ENCODE measurements at regions not wholly inside any gene's neighbourhood (a gene's known extent, or its start where the extent isn't known, plus 50 kb on each side); places are given as distances from the start of the nearest gene placed in this dataset.

DNA sequence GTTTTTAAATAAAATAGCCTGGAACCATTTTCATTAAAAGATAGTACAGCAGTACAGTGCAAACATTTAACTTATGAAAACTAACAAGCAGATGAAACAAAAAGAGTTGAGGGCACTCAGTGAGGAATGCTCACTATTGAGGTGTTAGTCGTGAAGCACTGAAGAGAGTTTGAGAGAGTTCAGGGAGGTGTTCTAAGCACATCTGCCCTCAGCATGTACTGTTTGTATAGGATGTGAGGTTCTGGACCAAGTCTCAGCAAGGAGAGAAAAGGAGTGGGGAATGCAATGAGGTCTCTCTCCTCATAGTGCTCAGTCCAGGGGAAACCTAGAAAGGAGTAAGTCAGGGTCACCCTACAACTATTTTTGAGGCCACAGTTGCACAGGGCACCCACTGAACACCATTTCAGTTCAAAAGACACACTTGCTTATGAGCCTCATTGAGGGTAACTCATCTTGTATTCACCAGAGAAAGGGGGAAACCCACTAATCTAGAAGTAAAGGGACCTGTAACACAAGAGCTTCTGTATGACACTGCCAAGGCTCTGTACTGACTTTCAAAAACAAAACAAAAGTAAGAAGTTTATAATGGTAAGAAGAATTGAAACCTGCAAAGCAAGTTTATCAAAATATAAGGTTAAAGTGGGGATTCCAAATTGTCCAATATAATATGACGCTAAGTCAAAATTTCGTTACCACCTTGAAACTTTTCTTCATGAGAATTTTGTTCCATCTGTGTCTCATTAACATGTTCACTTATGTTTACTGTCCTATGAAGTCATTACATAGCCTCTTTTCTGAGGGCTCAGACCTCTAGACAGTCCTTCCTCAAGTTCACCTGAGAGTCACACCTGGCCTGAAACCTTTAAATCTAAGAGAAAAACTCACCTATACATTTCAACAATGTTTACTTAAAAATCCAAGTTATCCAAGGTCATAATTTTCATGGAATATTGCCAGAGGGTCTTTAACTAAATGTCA, 275.3 kb downstream of the ETS1 start:
- Histone ChIP-seq H3K4me3 (no peak overlapping the region), H3K36me3 (no peaks in the 10 kb centered on the region), H3K27ac (no peak overlapping the region), H3K27me3 (no peaks in the 10 kb centered on the region), H3K9me3 (no peaks in the 10 kb centered on the region), H3K4me1 (no peaks in the 10 kb centered on the region)
- no peak for TF ChIP-seq CTCF (IDR thresholded peaks at IDR 0.05)
- TF ChIP-seq POLR2AphosphoS5 (IDR thresholded peaks at IDR 0.05), result no peak
- TF ChIP-seq EP300 (IDR thresholded peaks at IDR 0.05), result no peak
- TF ChIP-seq POLR2A (IDR thresholded peaks at IDR 0.05), result no peak
- DNase-seq (ENCODE audit: low spot score in 2 of 2), result no peak
- 60% methylated on average over 3 of the region's 3 CpGs for WGBS

- WGBS, result 82% methylated on average over 7 of the region's 7 CpGs
- H3K36me3 ChIP-seq, result no peaks in the 10 kb centered on the region
- no peak for TF ChIP-seq POLR2AphosphoS5 (IDR thresholded peaks at IDR 0.05)
- no peak for TF ChIP-seq POLR2A (IDR thresholded peaks at IDR 0.05)
- TF ChIP-seq EP300 (IDR thresholded peaks at IDR 0.05), result no peak
- TF ChIP-seq CTCF (IDR thresholded peaks at IDR 0.05), result no peak
Observed at GRCh38 chr11:128310676-128311445, 276.5 kb downstream of the ETS1 start.

GRCh38 chr11:128310005-128310404, 277.4 kb downstream of the ETS1 start:
- WGBS, result 84% methylated on average over 3 of the region's 3 CpGs
- Histone ChIP-seq H3K36me3 (no peaks in the 10 kb centered on the region), H3K4me1 (no peaks in the 10 kb centered on the region), H3K27ac (no peak overlapping the region), H3K9me3 (no peaks in the 10 kb centered on the region), H3K4me3 (no peak overlapping the region), H3K27me3 (no peaks in the 10 kb centered on the region)
- DNase-seq (ENCODE audit: low spot score in 2 of 2), result no peak
- no peak for TF ChIP-seq EP300 (IDR thresholded peaks at IDR 0.05)
- no peak for TF ChIP-seq POLR2A (IDR thresholded peaks at IDR 0.05)
- TF ChIP-seq POLR2AphosphoS5 (IDR thresholded peaks at IDR 0.05), result no peak
- TF ChIP-seq CTCF (IDR thresholded peaks at IDR 0.05), result no peak

More at GRCh38 chr11:128310676-128311445, 276.5 kb downstream of the ETS1 start:
- DNase-seq (ENCODE audit: low spot score in 2 of 2), result no peak
- no peak overlapping the region for H3K27ac ChIP-seq
- no peaks in the 10 kb centered on the region for H3K27me3 ChIP-seq
- no peaks in the 10 kb centered on the region for H3K4me1 ChIP-seq
- H3K4me3 ChIP-seq, result no peak overlapping the region
- no peaks in the 10 kb centered on the region for H3K9me3 ChIP-seq

DNA sequence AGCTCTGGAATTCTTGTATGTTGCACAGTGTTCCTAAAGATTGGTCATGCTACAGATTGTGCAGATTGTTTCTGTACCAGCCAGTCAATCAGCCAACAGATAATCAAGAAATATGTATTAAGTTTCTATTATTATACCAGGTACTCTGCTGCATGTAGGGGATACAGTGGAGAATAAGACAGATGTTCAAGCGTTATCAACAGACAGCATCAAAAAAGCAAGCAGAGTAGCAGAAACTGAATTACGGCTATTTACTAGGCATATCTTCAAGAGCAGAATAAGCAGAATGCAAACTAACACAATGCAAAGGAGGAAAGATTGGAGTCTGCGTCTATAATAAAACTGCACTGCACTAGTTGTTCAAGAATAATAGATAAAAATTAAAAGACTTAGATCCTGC, 278.6 kb downstream of the ETS1 start:
- no peak for DNase-seq (ENCODE audit: low spot score in 2 of 2)
- Histone ChIP-seq H3K36me3 (no peaks in the 10 kb centered on the region), H3K4me3 (no peak overlapping the region), H3K27ac (no peak overlapping the region), H3K4me1 (no peaks in the 10 kb centered on the region), H3K27me3 (no peaks in the 10 kb centered on the region), H3K9me3 (no peaks in the 10 kb centered on the region)
- WGBS, result 82% methylated on average over 3 of the region's 3 CpGs
- TF ChIP-seq CTCF (IDR thresholded peaks at IDR 0.05) (no peak), EP300 (IDR thresholded peaks at IDR 0.05) (no peak), POLR2A (IDR thresholded peaks at IDR 0.05) (no peak), POLR2AphosphoS5 (IDR thresholded peaks at IDR 0.05) (no peak)

GRCh38 chr11:128305588-128305987, 281.8 kb downstream of the ETS1 start:
- no peak overlapping the region for H3K4me3 ChIP-seq
- no peaks in the 10 kb centered on the region for H3K27me3 ChIP-seq
- H3K27ac ChIP-seq, result no peak overlapping the region
- no peak for DNase-seq (ENCODE audit: low spot score in 2 of 2)
- WGBS, result 78% methylated on average over 1 of the region's 1 CpG
- H3K4me1 ChIP-seq, result no peaks in the 10 kb centered on the region
- TF ChIP-seq CTCF (IDR thresholded peaks at IDR 0.05) (no peak), EP300 (IDR thresholded peaks at IDR 0.05) (no peak), POLR2A (IDR thresholded peaks at IDR 0.05) (no peak)
- H3K36me3 ChIP-seq, result no peaks in the 10 kb centered on the region
- no peaks in the 10 kb centered on the region for H3K9me3 ChIP-seq

Measured in suprapubic skin (tissue), 4 donors.